Vagina (tissue), 2 donors: ENCODE measurements at regions not wholly inside any gene's neighbourhood (a gene's known extent, or its start where the extent isn't known, plus 50 kb on each side); places are given as distances from the start of the nearest gene placed in this dataset.

Experiments used
- CTCF ChIP-seq, 3 experiments: fragments of 450-650 bp in 2 of 3; fragments of 200-600 bp in 1 of 3; sonication (generic) in 1 of 3; IDR thresholded peaks; one replicate each; pipeline ENCODE4 v1.5.1; 2017 to 2019; ENCODE audit warnings: antibody characterized with exemption in 3 of 3, mild to moderate bottlenecking in 2 of 3, moderate library complexity in 2 of 3
- POLR2A ChIP-seq, 2 donors: fragments of 450-650 bp; IDR thresholded peaks; one replicate each; pipeline ENCODE4 v1.6.1; 2017; ENCODE audit warnings: antibody characterized with exemption in 2 of 2, mild to moderate bottlenecking in 2 of 2, moderate library complexity in 2 of 2

GRCh38 chr1:96508233-96508632 lies 213.4 kb upstream of the PTBP2 start:
- TF ChIP-seq CTCF (IDR thresholded peaks at IDR 0.05), result no peak
- no peak for TF ChIP-seq POLR2A (IDR thresholded peaks at IDR 0.05)
